DND-41 (cell line): ENCODE measurements at regions not wholly inside any gene's neighbourhood (a gene's known extent, or its start where the extent isn't known, plus 50 kb on each side); places are given as distances from the start of the nearest gene placed in this dataset.

Experiments used
- ATAC-seq: fragments of 200-7000 bp; cut with Tn5 transposase; 3 replicates; pipeline ENCODE4 v1.9.1; 2021; ENCODE audit warnings: low read depth; ENCODE audit not compliant: insufficient read depth
- DNase-seq: peaks from one replicate; pipeline ENCODE4 v3.0.0-alpha.2; 2020
- H2AFZ ChIP-seq: 2 replicates; pipeline ENCODE4 v1.6.0; 2012; ENCODE audit warnings: low read depth, low read length
- H3K27ac ChIP-seq: 2 replicates; pipeline ENCODE4 v1.5.1; 2012; ENCODE audit warnings: low read length, inconsistent platforms
- H3K27me3 ChIP-seq: fragments of 200-600 bp; sonication (generic); 2 replicates; pipeline ENCODE4 v1.6.0; 2012; ENCODE audit warnings: low read length, mild to moderate bottlenecking, inconsistent platforms; ENCODE audit not compliant: insufficient read depth, poor library complexity
- H3K36me3 ChIP-seq: 2 replicates; pipeline ENCODE4 v1.5.1; 2012; ENCODE audit warnings: low read length, inconsistent platforms; ENCODE audit not compliant: insufficient read depth
- H3K4me1 ChIP-seq: 2 replicates; pipeline ENCODE4 v1.5.1; 2012; ENCODE audit warnings: mild to moderate bottlenecking, low read length; ENCODE audit not compliant: insufficient read depth
- H3K4me2 ChIP-seq: 2 replicates; pipeline ENCODE4 v1.6.0; 2012; ENCODE audit warnings: mild to moderate bottlenecking, moderate library complexity, low read length, inconsistent platforms; ENCODE audit not compliant: insufficient read depth
- H3K4me3 ChIP-seq, 2 experiments: fragments of 200-600 bp in 1 of 2; shearing (Covaris generic) in 1 of 2; 2 replicates each; pipeline ENCODE4 v1.5.1; 2012 to 2016; ENCODE audit warnings: inconsistent platforms in 2 of 2, low read length in 2 of 2, mild to moderate bottlenecking in 2 of 2, low read depth in 1 of 2, moderate library complexity in 1 of 2
- H3K79me2 ChIP-seq: 2 replicates; pipeline ENCODE4 v1.6.0; 2012; ENCODE audit warnings: low read length, inconsistent platforms; ENCODE audit not compliant: insufficient read depth
- H3K9ac ChIP-seq: 2 replicates; pipeline ENCODE4 v1.6.0; 2012; ENCODE audit warnings: low read depth, mild to moderate bottlenecking, inconsistent platforms, low read length, moderate library complexity
- H3K9me3 ChIP-seq: 2 replicates; pipeline ENCODE4 v1.5.1; 2012; ENCODE audit warnings: low read length, moderate library complexity, mild to moderate bottlenecking, inconsistent platforms; ENCODE audit not compliant: insufficient read depth, severe bottlenecking
- H4K20me1 ChIP-seq: 2 replicates; pipeline ENCODE4 v1.6.0; 2012; ENCODE audit warnings: low read length; ENCODE audit not compliant: insufficient read depth
- EZH2 ChIP-seq: IDR thresholded peaks from 3 replicates; pipeline ENCODE4 v1.6.1; 2012; ENCODE audit warnings: borderline replicate concordance, low read depth, mild to moderate bottlenecking, moderate library complexity, low read length, inconsistent platforms; ENCODE audit not compliant: severe bottlenecking
- TF ChIP-seq, protein P1 (sequence below): IDR thresholded peaks from 2 replicates; pipeline ENCODE4 v1.5.1; 2012; ENCODE audit warnings: borderline replicate concordance, low read length, moderate library complexity, mild to moderate bottlenecking; ENCODE audit not compliant: poor library complexity, severe bottlenecking; ENCODE audit errors: extremely low read depth

DNA sequence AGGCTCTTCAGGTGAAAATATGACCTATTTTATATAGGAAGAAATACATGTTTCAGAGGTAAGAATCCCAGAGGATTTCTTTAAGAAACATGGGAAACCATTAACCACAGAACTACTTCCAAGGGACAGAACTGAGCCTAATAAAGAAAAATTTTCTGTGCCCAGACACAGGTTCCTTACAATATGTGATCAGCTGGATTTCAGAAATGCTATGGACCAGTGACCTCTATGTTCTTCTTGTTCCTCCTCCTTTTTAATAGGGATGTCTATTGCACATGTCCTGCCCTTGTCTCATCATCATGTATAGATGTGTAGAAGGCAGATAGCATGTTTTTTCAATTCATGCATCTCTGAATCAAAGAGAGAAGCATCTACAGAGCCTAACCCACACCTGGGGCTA is 836.6 kb downstream of the RNF144A start:
- Histone ChIP-seq H4K20me1 (no peaks in the 10 kb centered on the region), H3K9me3 (peaks cover 10% of the 10 kb centered on the region), H3K27ac (no peak overlapping the region), H3K36me3 (no peaks in the 10 kb centered on the region), H3K9ac (no peak overlapping the region), H3K4me3 (no peak overlapping the region), H3K79me2 (no peaks in the 10 kb centered on the region), H3K4me2 (no peak overlapping the region), H3K4me1 (no peaks in the 10 kb centered on the region), H3K27me3 (no peaks in the 10 kb centered on the region), H2AFZ (no peak overlapping the region)
- TF ChIP-seq, protein P1, sequence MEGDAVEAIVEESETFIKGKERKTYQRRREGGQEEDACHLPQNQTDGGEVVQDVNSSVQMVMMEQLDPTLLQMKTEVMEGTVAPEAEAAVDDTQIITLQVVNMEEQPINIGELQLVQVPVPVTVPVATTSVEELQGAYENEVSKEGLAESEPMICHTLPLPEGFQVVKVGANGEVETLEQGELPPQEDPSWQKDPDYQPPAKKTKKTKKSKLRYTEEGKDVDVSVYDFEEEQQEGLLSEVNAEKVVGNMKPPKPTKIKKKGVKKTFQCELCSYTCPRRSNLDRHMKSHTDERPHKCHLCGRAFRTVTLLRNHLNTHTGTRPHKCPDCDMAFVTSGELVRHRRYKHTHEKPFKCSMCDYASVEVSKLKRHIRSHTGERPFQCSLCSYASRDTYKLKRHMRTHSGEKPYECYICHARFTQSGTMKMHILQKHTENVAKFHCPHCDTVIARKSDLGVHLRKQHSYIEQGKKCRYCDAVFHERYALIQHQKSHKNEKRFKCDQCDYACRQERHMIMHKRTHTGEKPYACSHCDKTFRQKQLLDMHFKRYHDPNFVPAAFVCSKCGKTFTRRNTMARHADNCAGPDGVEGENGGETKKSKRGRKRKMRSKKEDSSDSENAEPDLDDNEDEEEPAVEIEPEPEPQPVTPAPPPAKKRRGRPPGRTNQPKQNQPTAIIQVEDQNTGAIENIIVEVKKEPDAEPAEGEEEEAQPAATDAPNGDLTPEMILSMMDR: no peak
- no peak for TF ChIP-seq EZH2
- ATAC-seq (no peak), DNase-seq (no peak)

DNA sequence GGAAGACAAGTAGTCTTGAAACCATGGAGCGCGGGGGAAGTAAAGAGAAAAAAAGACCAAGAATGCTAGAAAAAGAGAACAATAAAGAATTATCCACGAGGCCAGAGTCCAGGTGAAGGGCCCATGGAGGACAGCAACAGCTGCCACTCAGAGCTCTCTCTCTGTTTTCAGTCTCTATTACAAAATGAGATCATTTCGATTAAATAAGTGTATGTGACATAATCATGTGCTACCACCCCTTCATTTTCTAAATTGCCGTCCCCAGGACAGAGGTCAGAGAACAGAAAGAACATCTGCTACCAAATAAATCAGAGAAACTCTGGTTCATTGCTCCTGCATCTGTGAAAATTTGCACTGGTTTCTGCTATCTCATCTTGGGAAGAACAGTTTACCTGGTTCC is 838.7 kb downstream of the RNF144A start:
- no peak for DNase-seq

DNA sequence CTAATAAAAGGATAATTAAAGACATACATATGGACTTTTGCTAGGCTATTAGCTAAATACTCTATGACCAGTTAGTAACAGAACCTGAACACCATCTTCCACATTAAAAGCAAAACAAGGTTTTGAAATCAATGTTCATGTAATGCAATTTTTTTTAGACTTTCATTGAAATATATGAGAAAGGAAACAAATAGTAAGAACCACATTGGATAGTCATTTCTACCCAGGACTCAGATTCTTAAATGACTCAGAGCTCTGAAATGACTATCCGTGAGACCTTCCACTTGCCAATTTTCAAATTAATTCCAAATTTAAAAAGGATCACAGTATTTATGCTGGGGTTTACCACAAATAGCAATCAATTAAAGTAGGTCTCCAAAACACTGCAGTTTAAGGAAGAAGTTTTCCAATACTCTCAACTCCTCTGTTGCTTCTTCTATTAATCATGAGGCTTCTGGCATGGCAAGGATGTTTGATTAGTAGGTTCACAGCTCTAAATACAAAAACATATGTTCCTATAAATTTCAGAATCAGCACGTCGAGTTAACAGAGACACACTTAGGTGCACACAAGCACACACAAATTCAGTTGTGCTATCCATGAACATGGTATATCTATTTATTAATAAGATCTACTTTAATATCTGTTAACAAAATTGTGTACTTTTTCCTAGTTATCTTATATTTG is 841.0 kb downstream of the RNF144A start:
- ATAC-seq: no peak

More for the DNA sequence above, 838.7 kb downstream of the RNF144A start:
- H3K4me2 ChIP-seq: no peak overlapping the region
- no peaks in the 10 kb centered on the region for H4K20me1 ChIP-seq
- ATAC-seq: no peak
- TF ChIP-seq, protein P1: no peak
- TF ChIP-seq EZH2: no peak
- no peak overlapping the region for H3K27ac ChIP-seq
- H3K27me3 ChIP-seq: no peaks in the 10 kb centered on the region
- H3K79me2 ChIP-seq: no peaks in the 10 kb centered on the region
- H3K9ac ChIP-seq: no peak overlapping the region
- no peak overlapping the region for H3K4me3 ChIP-seq
- H3K36me3 ChIP-seq: no peaks in the 10 kb centered on the region
- no peaks in the 10 kb centered on the region for H3K4me1 ChIP-seq
- H3K9me3 ChIP-seq: peaks cover 10% of the 10 kb centered on the region
- H2AFZ ChIP-seq: no peak overlapping the region

More for the DNA sequence above, 841.0 kb downstream of the RNF144A start:
- H3K27ac ChIP-seq: no peak overlapping the region
- no peak overlapping the region for H2AFZ ChIP-seq
- no peak overlapping the region for H3K9ac ChIP-seq
- no peaks in the 10 kb centered on the region for H3K4me1 ChIP-seq
- no peaks in the 10 kb centered on the region for H3K79me2 ChIP-seq
- peaks cover 18% of the 10 kb centered on the region for H3K9me3 ChIP-seq
- no peaks in the 10 kb centered on the region for H4K20me1 ChIP-seq
- no peak overlapping the region for H3K4me3 ChIP-seq
- DNase-seq: no peak
- no peaks in the 10 kb centered on the region for H3K36me3 ChIP-seq
- no peaks in the 10 kb centered on the region for H3K27me3 ChIP-seq
- TF ChIP-seq EZH2: no peak
- TF ChIP-seq, protein P1: no peak
- no peak overlapping the region for H3K4me2 ChIP-seq
